Smooth muscle cell (in vitro differentiated cells): ENCODE measurements at regions not wholly inside any gene's neighbourhood (a gene's known extent, or its start where the extent isn't known, plus 50 kb on each side); places are given as distances from the start of the nearest gene placed in this dataset.

Experiments used
- DNase-seq: peaks from one replicate; lab custom pipeline; 2025; ENCODE audit not compliant: unreplicated experiment; lab: John Stamatoyannopoulos, UW
- H2AFZ ChIP-seq: fragments of 200-600 bp; sonication (generic); 2 replicates; pipeline ENCODE4 v1.6.0; 2016; ENCODE audit warnings: antibody characterized with exemption, low read depth, mild to moderate bottlenecking
- H3F3A ChIP-seq: fragments of 200-600 bp; sonication (generic); 2 replicates; pipeline ENCODE4 v1.6.0; 2017; ENCODE audit warnings: antibody characterized with exemption, low read depth
- H3K27ac ChIP-seq: fragments of 200-600 bp; sonication (generic); 2 replicates; pipeline ENCODE4 v1.5.1; 2016; ENCODE audit warnings: low read depth, mild to moderate bottlenecking
- H3K27me3 ChIP-seq: fragments of 200-600 bp; sonication (generic); 2 replicates; pipeline ENCODE4 v1.6.1; 2016; ENCODE audit warnings: low read depth, mild to moderate bottlenecking
- H3K36me3 ChIP-seq: fragments of 200-600 bp; sonication (generic); 2 replicates; pipeline ENCODE4 v1.5.1; 2016; ENCODE audit warnings: low read depth
- H3K4me1 ChIP-seq: fragments of 200-600 bp; sonication (generic); 2 replicates; pipeline ENCODE4 v1.5.1; 2016; ENCODE audit warnings: low read depth
- H3K4me2 ChIP-seq: fragments of 200-600 bp; sonication (generic); 2 replicates; pipeline ENCODE4 v1.6.0; 2016; ENCODE audit warnings: mild to moderate bottlenecking
- H3K4me3 ChIP-seq: fragments of 200-600 bp; sonication (generic); 2 replicates; pipeline ENCODE4 v1.5.1; 2016; ENCODE audit warnings: mild to moderate bottlenecking
- H3K79me2 ChIP-seq: fragments of 200-600 bp; sonication (generic); 2 replicates; pipeline ENCODE4 v1.6.0; 2016; ENCODE audit warnings: low read depth, mild to moderate bottlenecking
- H3K9ac ChIP-seq: fragments of 200-600 bp; sonication (generic); 2 replicates; pipeline ENCODE4 v1.6.0; 2016; ENCODE audit warnings: low read depth
- H3K9me3 ChIP-seq: fragments of 200-600 bp; sonication (generic); replicated peaks from 2 replicates; pipeline ENCODE4 v1.5.1; 2016; ENCODE audit warnings: low read depth
- H4K20me1 ChIP-seq: fragments of 200-600 bp; sonication (generic); 2 replicates; pipeline ENCODE4 v1.6.0; 2016; ENCODE audit warnings: low read depth
- CTCF ChIP-seq: fragments of 200-600 bp; sonication (generic); IDR thresholded peaks from 2 replicates; pipeline ENCODE4 v1.5.1; 2017; ENCODE audit warnings: borderline replicate concordance, mild to moderate bottlenecking, antibody characterized with exemption; ENCODE audit not compliant: insufficient read depth, poor library complexity, severe bottlenecking
- WGBS: methylation state at CpG from one replicate; pipeline ENCODE4 v1.1.7; 2016; ENCODE audit warnings: low lambda C conversion rate; 5-methylcytosine and 5-hydroxymethylcytosine counted together

- Histone ChIP-seq H3K79me2 (no peaks in the 10 kb centered on the region), H3K27ac (no peak overlapping the region), H3K9me3 (no peaks in the 10 kb centered on the region), H3K27me3 (peaks cover 10% of the 10 kb centered on the region), H3K4me1 (peaks cover 7% of the 10 kb centered on the region), H3K4me3 (no peak overlapping the region), H3F3A (no peaks in the 10 kb centered on the region), H3K9ac (no peak overlapping the region), H3K4me2 (no peak overlapping the region), H4K20me1 (no peaks in the 10 kb centered on the region), H2AFZ (no peak overlapping the region), H3K36me3 (no peaks in the 10 kb centered on the region)
- no peak for DNase-seq
- WGBS = 76% methylated on average over 30 of the region's 30 CpGs
- TF ChIP-seq CTCF = no peak
Observed at GRCh38 chr17:79315358-79316105, 240.9 kb downstream of the ENGASE start.

- DNase-seq = no peak
- peaks cover 10% of the 10 kb centered on the region for H3K27me3 ChIP-seq
- H3K36me3 ChIP-seq = no peaks in the 10 kb centered on the region
- H3K9ac ChIP-seq = no peak overlapping the region
- H2AFZ ChIP-seq = no peak overlapping the region
- H3K4me2 ChIP-seq = no peak overlapping the region
- no peaks in the 10 kb centered on the region for H3K79me2 ChIP-seq
- no peak overlapping the region for H3K27ac ChIP-seq
- H3K4me1 ChIP-seq = peaks cover 7% of the 10 kb centered on the region
- 84% methylated on average over 13 of the region's 13 CpGs for WGBS
- no peaks in the 10 kb centered on the region for H3K9me3 ChIP-seq
- no peaks in the 10 kb centered on the region for H3F3A ChIP-seq
- H4K20me1 ChIP-seq = no peaks in the 10 kb centered on the region
- no peak overlapping the region for H3K4me3 ChIP-seq
- no peak for TF ChIP-seq CTCF
Observed at GRCh38 chr17:79314617-79315357, 240.2 kb downstream of the ENGASE start.

- Histone ChIP-seq H3K9ac (no peak overlapping the region), H2AFZ (no peak overlapping the region), H3K36me3 (no peaks in the 10 kb centered on the region), H3K27ac (no peak overlapping the region), H3K4me1 (peaks cover 7% of the 10 kb centered on the region), H3K27me3 (peaks cover 10% of the 10 kb centered on the region), H3K4me2 (no peak overlapping the region), H4K20me1 (no peaks in the 10 kb centered on the region), H3K4me3 (no peak overlapping the region), H3K9me3 (no peaks in the 10 kb centered on the region), H3K79me2 (no peaks in the 10 kb centered on the region), H3F3A (no peaks in the 10 kb centered on the region)
- DNase-seq = no peak
- no peak for TF ChIP-seq CTCF
- 93% methylated on average over 4 of the region's 4 CpGs for WGBS
Observed at GRCh38 chr17:79311373-79311772, 236.7 kb downstream of the ENGASE start.
